HG02798 (cell line): ENCODE measurements at regions not wholly inside any gene's neighbourhood (a gene's known extent, or its start where the extent isn't known, plus 50 kb on each side); places are given as distances from the start of the nearest gene placed in this dataset.

ENCODE experiments used
- ATAC-seq: cut with Tn5 transposase; IDR thresholded peaks from one replicate; pipeline ENCODE4 v1.9.1; 2021; ENCODE audit warnings: mild to moderate bottlenecking; ENCODE audit not compliant: unreplicated experiment, poor library complexity

DNA sequence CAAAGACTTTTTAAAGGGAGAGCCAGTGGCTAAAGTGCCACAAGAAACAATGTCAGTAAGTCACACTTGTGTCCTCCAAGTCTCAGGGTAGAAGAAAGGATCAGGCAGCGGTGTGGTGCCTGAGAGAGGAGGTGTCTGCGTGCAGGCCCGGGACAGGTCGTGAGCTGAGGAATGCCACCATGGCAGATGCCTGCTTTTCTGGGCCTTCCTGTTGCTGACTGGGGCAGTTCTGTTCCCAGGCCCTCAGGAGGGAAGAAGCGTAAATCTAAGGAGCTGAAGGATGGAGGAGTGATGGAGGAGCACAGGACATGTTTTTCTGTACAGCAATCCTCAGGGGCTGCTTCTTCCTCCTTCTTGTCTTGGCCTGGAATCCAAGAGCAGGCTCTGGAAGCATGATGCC, 165.8 kb downstream of the ZBTB18 start:
- ATAC-seq = no peak

GRCh38 chr1:244217711-244218110, 166.6 kb downstream of the ZBTB18 start:
- no peak for ATAC-seq

DNA sequence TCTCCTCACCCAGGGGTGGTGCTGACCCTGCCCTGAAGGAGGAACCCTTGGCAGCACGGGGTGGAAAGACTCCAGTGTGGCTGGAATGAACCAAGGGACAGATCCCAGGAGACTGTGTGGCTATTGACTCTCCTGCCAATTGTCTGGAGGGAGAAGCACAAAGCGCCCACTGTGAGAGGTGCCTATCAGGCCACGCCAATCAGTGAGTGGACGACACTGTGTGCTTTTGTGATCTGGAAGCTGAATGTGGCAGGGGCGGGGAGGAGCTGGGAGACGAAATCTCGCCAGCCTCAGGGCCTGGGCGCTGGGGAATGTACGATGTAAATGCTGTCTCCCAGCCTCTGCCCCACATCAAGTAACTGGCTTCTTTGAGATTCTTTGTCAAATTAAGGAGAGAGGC, 167.1 kb downstream of the ZBTB18 start:
- no peak for ATAC-seq

- ATAC-seq = no peak
These were observed 168.1 kb downstream of the ZBTB18 start for GRCh38 chr1:244219149-244219548.

GRCh38 chr1:244219802-244220201, 168.7 kb downstream of the ZBTB18 start:
- ATAC-seq = no peak

DNA sequence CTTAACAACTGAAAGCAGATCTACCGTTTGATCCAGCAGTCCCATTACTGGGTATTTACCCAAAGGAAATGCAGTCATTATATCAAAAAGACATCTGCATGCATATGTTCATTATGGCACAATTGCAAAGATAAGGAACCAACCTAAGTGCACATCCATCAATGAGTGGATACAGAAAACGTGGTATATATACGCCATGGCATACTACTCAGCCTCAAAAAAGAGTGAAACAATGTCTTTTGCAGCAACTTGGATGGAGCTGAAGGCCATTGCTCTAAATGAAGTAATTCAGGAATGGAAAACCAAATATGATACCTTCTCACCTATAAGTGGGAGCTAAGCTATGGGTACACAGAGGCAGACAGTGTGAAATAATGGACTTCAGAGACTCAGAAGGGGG, 169.3 kb downstream of the ZBTB18 start:
- ATAC-seq = no peak

DNA sequence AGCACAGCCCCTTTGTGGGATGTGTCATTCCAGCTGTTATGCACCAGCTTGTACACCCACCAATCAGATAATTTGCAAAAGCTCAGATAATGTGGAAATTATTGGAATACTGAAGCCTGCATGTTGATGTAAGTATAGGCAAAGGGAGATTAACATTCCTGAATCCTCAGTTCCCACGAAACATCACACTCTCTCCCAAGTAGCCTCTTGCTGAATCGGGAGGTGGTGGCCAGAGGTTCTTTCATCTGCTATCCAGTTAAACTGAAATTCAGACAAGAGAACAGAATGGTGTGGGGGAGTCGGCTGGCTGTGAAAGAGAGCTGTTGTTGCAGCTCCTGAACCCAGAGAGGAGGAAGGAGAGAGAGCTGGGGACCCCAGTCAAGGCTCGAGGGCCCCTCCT, 170.9 kb downstream of the ZBTB18 start:
- ATAC-seq = no peak

DNA sequence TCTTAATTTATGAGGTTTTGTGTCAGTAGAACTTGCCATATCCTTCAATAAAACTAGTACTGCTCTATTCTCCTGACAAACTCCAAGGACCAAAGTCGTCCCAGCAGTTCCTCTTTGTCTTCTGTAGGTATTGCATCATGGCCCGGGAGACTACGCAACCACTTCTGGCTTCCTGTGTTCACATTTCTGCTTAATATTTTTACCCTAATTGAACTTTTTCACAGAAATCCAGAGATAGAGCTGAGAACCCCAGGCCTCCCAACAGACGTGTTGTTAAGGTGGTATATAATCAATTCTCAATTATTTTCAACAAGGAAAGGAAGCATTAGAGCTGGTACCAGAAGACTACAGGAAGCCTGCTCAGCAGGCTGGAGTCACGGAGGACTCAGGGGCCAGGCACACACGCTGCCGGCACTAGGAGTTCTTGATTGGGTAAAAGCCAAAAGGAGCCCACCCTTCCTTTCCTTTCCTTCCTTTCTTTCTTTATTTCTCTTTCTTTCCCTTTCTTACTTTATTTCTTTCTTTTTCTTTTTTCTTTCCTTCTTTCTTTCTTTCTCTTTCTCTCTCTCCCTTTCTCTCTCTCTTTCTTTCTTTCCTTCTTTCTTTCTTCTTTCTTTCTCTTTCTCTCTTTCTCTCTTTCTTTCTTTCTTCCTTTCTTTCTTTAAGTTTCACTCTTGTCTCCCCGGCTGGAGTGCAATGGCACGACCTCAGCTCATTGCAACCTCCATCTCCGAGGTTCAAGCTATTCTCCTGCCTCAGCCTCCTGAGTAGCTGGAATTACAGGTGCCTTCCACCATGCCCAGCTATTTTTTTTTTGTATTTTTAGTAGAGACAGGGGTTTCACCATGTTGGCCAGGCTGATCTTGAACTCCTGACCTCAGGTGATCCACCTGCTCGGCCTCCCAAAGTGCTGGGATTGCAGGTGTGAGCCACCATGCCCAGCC, 173.7 kb downstream of the ZBTB18 start:
- ATAC-seq = no peak

DNA sequence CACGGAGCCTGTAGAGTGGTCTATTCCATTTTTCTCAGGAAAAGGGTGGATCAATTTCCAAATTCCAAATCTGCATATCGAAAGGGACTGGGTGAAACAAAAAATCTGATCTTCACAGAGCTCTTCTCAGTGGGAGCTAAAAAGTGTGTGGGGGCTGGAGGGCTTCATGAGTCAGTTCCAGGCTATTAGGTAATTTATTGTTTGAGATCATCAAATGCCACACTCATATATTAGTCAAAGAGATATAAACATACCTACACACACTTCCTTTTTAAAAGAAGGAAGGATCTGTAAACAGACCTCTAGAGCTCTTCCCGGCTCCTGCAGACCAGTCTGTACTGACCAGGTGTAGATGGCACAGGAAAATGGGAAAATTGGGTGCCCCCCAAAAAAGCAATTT, 175.4 kb downstream of the ZBTB18 start:
- no peak for ATAC-seq

DNA sequence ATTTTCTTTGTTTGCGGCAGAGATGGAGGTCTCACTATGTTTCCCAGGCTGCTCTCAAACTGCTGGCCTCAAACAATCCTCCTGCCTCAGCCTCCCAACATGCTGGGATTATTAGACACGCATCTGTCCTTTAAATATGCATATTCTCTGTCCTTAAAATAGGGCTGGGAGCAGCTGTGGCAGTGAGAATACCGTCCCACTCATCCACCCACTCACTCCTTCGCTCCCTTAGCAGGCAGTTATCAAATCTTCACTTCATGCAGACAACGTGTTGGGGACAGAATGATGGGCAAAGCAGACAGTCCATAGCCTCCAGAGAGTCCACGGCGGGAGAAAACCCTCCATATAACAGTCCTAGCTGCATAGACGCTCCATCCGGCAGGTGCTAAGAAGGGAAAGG, 179.4 kb downstream of the ZBTB18 start:
- no peak for ATAC-seq

GRCh38 chr1:244231193-244231571, 180.1 kb downstream of the ZBTB18 start:
- ATAC-seq = no peak

- ATAC-seq = no peak
These were observed 180.7 kb downstream of the ZBTB18 start for GRCh38 chr1:244231572-244232315.

DNA sequence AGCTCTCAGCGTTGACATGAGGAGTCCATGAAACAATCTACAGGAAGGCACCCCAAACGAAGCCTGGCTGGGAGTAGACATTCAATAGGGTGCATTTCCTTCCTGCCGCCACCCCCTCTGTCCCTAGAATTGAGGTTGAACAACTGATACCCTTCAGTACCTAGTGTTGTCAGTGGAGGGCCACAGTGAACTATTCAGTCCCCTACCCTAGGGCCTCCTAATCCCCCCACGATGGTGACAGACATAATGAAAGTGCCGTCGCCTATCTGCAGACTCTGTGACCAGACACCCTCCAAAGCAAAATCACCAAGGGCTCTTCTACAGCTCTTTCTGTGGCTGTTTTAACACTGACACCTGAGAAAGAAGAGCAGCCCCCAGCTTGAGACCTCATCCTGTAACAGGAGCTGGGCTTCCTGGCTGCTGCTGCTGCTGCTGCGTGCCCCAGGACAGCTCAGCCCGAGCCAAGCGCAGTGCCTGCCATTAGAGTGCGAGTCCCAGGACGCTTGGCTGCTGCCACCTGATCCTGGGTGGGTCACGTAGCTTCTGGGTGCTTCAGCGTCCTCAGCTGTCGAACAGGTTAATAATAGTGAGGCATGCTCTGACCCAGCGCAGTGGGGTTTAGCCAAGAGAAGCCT, 183.0 kb downstream of the ZBTB18 start:
- no peak for ATAC-seq

GRCh38 chr1:244235157-244235556, 184.1 kb downstream of the ZBTB18 start:
- no peak for ATAC-seq

DNA sequence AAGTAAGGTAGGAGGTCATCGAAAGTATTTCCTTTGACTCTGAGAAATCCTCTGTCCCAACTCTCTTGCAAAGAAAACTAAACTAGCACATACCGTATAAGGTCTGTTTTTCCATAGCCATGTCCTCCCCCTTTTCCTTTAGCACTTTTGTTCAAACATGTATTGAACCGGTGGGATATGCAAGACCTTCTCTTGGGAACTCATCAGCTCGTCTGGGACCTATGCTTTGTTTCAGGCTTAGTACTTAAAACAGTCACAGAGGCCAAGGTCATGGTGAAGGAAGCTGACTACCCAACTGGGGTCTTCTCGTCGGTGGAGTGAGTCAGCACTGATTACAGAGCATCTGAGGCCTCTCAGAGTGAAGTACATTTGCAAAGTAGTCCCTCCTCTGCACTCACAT, 185.0 kb downstream of the ZBTB18 start:
- ATAC-seq = no peak

GRCh38 chr1:244236721-244237120, 185.6 kb downstream of the ZBTB18 start:
- ATAC-seq = no peak

GRCh38 chr1:244237445-244237844, 186.4 kb downstream of the ZBTB18 start:
- no peak for ATAC-seq

- peak; percentile 67 for ATAC-seq
These were observed 188.2 kb downstream of the ZBTB18 start for GRCh38 chr1:244239261-244239770.

GRCh38 chr1:244241438-244241837, 190.4 kb downstream of the ZBTB18 start:
- no peak for ATAC-seq

DNA sequence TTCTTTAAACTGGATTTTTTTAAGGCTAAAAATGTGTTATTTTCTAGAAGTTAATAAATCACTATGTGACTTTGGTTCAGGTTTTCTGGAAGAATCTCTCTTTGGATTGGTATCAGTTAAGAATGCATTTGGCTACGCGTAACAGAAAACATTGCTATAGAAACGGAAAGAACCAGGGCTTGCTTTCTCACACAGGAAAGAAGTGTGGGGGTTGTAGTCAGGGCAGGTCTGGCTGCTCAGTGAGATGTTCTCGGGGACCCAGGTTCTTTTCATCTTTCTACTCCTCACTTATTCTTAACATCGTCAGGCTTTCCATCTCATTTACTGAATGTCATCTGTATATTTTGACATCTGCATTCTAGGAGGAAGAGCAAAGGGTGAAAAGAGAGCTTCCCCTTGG, 191.4 kb downstream of the ZBTB18 start:
- peak; percentile 68 for ATAC-seq

DNA sequence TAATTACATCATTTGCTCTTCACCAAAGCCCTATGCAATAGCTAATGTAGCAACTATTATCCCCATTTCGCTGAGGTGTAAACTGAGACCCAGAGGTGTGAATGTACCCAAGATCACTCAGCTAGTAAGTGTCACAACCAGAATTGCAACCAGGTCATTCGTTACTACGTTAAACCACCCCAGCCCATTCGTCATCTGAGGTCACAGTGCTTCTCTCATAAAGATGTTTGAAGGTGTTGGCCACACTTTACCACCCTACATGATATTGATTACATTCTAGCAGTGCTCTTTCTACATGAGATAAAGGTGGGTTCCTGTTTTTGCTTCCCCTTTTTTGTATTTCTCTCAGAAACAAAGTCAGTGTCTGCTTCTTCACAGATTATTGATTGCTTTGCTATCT, 195.3 kb downstream of the ZBTB18 start:
- ATAC-seq = no peak
